HT-29 (cell line): ENCODE measurements at regions not wholly inside any gene's neighbourhood (a gene's known extent, or its start where the extent isn't known, plus 50 kb on each side); places are given as distances from the start of the nearest gene placed in this dataset.
A peak's percentile ranks its signal among the peaks of the same experiment; 100 is the strongest.

ENCODE experiments used
- DNase-seq: peaks from one replicate; pipeline ENCODE4 v3.0.0-alpha.2; 2015; ENCODE audit warnings: low spot score

- DNase-seq = no peak
These were observed 82.7 kb downstream of the THAP12 start for GRCh38 chr11:76298255-76298654.

- DNase-seq = no peak
These were observed 84.0 kb downstream of the THAP12 start for GRCh38 chr11:76296731-76297542.

- DNase-seq = no peak
These were observed 86.9 kb upstream of the WNT11 start for GRCh38 chr11:76293189-76293631.

GRCh38 chr11:76292583-76293188 lies 86.4 kb upstream of the WNT11 start:
- no peak for DNase-seq

GRCh38 chr11:76291576-76292526 lies 85.5 kb upstream of the WNT11 start:
- DNase-seq = peak; percentile 84

GRCh38 chr11:76288166-76288980 lies 82.1 kb upstream of the WNT11 start:
- DNase-seq = no peak

- no peak for DNase-seq
These were observed 80.9 kb upstream of the WNT11 start for GRCh38 chr11:76287227-76287626.

GRCh38 chr11:76285397-76286104 lies 79.2 kb upstream of the WNT11 start:
- DNase-seq = no peak

GRCh38 chr11:76284161-76284560 lies 77.9 kb upstream of the WNT11 start:
- DNase-seq = peak; percentile 92

GRCh38 chr11:76282811-76283595 lies 76.7 kb upstream of the WNT11 start:
- DNase-seq = peak; percentile 45

- DNase-seq = no peak
These were observed 75.9 kb upstream of the WNT11 start for GRCh38 chr11:76282172-76282571.

- no peak for DNase-seq
These were observed 75.2 kb upstream of the WNT11 start for GRCh38 chr11:76281558-76281906.

- DNase-seq = no peak
These were observed 74.7 kb upstream of the WNT11 start for GRCh38 chr11:76280882-76281557.

- DNase-seq = no peak
These were observed 74.0 kb upstream of the WNT11 start for GRCh38 chr11:76280151-76280881.

- no peak for DNase-seq
These were observed 73.3 kb upstream of the WNT11 start for GRCh38 chr11:76279646-76280045.

GRCh38 chr11:76279038-76279437 lies 72.7 kb upstream of the WNT11 start:
- DNase-seq = no peak

- DNase-seq = no peak
These were observed 72.2 kb upstream of the WNT11 start for GRCh38 chr11:76278526-76278925.
